ENCODE measurements at regions not wholly inside any gene's neighbourhood (a gene's known extent, or its start where the extent isn't known, plus 50 kb on each side); places are given as distances from the start of the nearest gene placed in this dataset.

DNA sequence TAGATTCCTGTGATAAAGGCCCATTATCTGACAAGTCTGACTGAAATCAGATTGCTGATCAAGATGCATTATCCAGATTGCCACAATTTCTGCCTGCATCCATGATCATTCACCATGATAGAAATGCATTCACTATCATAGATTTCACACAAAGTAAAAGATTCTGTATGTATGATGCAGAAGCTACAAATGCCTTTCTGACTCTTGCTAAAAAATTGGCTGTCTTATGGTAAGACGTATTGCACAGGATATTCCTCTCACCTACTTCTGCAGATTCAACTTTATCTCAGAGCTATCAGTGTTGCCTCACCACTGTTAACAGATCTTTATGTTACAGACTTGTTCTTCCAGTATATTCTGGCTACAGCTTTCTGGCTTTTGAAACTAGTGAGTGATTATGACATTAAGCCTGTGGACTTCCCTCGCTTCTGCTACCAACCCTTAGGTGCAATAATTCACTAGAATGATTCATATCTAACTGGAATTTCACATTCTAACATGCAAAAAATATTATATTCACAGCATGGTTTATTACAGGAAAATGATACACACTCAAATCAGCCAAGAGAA lies 955.3 kb downstream of the EPHA3 start:
- H3K27ac ChIP-seq (ENCODE audit: low read depth in 1 of 2, low read length in 1 of 2) = no peak overlapping the region
- H3K4me1 ChIP-seq (ENCODE audit: control insufficient read depth in 5 of 5, insufficient read depth in 5 of 5, low read length in 5 of 5) = no peaks in the 10 kb centered on the region
- DNase-seq = peak in 1 of 3 donors; percentile 22
- no peak for ATAC-seq (ENCODE audit: insufficient read depth, low FRiP score)
- H3K4me3 ChIP-seq = no peak overlapping the region
- H3K36me3 ChIP-seq (ENCODE audit: control insufficient read depth in 4 of 4, insufficient read depth in 4 of 4, low read length in 4 of 4) = no peaks in the 10 kb centered on the region
- WGBS, 2 donors = 69 to 80% methylated on average over 2 of the region's 2 CpGs
- H3K9ac ChIP-seq (ENCODE audit: insufficient read depth in 1 of 2, low read length in 2 of 2) = no peak overlapping the region
- TF ChIP-seq, protein P1, sequence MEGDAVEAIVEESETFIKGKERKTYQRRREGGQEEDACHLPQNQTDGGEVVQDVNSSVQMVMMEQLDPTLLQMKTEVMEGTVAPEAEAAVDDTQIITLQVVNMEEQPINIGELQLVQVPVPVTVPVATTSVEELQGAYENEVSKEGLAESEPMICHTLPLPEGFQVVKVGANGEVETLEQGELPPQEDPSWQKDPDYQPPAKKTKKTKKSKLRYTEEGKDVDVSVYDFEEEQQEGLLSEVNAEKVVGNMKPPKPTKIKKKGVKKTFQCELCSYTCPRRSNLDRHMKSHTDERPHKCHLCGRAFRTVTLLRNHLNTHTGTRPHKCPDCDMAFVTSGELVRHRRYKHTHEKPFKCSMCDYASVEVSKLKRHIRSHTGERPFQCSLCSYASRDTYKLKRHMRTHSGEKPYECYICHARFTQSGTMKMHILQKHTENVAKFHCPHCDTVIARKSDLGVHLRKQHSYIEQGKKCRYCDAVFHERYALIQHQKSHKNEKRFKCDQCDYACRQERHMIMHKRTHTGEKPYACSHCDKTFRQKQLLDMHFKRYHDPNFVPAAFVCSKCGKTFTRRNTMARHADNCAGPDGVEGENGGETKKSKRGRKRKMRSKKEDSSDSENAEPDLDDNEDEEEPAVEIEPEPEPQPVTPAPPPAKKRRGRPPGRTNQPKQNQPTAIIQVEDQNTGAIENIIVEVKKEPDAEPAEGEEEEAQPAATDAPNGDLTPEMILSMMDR (IDR thresholded peaks at IDR 0.05; ENCODE audit: control extremely low read depth, extremely low read depth) = no peak
- no peaks in the 10 kb centered on the region for H3K9me3 ChIP-seq (ENCODE audit: control insufficient read depth in 4 of 4, insufficient read depth in 3 of 4, low read length in 3 of 4)
- H3K27me3 ChIP-seq (ENCODE audit: control insufficient read depth in 3 of 3, insufficient read depth in 3 of 3, low read length in 2 of 3) = no peaks in the 10 kb centered on the region

DNA sequence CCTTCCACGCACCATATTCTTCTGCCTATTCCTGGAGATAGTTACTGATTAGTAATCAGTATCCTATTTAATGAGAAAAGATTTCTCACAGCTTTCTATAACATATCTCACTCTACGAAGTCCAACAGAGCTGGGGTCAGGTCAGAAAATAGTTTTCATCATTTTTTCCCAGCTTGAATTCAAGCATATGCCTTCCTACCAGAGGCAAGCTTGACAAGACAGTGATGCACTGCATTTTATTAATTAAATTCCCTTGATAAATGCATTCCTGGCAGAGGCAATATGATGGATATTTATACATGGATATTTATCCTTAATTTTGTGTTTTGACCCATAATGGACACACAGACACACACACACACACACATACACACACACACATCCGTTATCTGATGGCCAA lies 961.4 kb downstream of the EPHA3 start:
- no peak overlapping the region for H3K9ac ChIP-seq (ENCODE audit: insufficient read depth in 1 of 2, low read length in 2 of 2)
- H3K36me3 ChIP-seq (ENCODE audit: control insufficient read depth in 4 of 4, insufficient read depth in 4 of 4, low read length in 4 of 4) = no peaks in the 10 kb centered on the region
- H3K27ac ChIP-seq (ENCODE audit: low read depth in 1 of 2, low read length in 1 of 2) = no peak overlapping the region
- WGBS, 2 donors = 81 to 83% methylated on average over 3 of the region's 3 CpGs
- no peaks in the 10 kb centered on the region for H3K9me3 ChIP-seq (ENCODE audit: control insufficient read depth in 4 of 4, insufficient read depth in 3 of 4, low read length in 3 of 4)
- TF ChIP-seq, protein P1 (IDR thresholded peaks at IDR 0.05; ENCODE audit: control extremely low read depth, extremely low read depth) = no peak
- H3K4me3 ChIP-seq = no peak overlapping the region
- ATAC-seq (ENCODE audit: insufficient read depth, low FRiP score) (no peak), DNase-seq (no peak)
- H3K27me3 ChIP-seq (ENCODE audit: control insufficient read depth in 3 of 3, insufficient read depth in 3 of 3, low read length in 2 of 3) = no peaks in the 10 kb centered on the region
- no peaks in the 10 kb centered on the region for H3K4me1 ChIP-seq (ENCODE audit: control insufficient read depth in 5 of 5, insufficient read depth in 5 of 5, low read length in 5 of 5)

DNA sequence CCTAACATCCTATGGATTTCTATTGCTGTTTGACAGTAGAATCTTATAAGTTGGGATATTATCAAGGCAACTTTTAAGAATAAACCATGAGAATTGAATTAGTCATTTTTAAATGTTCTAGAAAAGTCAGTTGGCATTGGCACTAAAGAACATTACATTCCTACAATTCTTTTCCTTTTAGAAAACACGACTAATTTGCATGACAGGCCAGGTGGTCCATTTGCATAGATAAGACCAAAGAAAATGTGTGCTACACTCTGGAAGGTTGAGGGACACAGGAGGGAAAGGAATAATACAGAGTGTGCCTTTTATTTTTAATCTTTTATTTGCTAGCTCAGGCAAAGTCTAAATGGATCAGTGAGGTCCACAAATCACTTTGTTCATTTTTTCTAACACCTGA lies 962.3 kb downstream of the EPHA3 start:
- 35 to 53% methylated on average over 1 of the region's 1 CpG for whole genome bisulfite sequencing, 2 donors
- no peaks in the 10 kb centered on the region for H3K9me3 ChIP-seq (ENCODE audit: control insufficient read depth in 4 of 4, insufficient read depth in 3 of 4, low read length in 3 of 4)
- no peak overlapping the region for H3K27ac ChIP-seq (ENCODE audit: low read depth in 1 of 2, low read length in 1 of 2)
- H3K9ac ChIP-seq (ENCODE audit: insufficient read depth in 1 of 2, low read length in 2 of 2) = no peak overlapping the region
- no peaks in the 10 kb centered on the region for H3K36me3 ChIP-seq (ENCODE audit: control insufficient read depth in 4 of 4, insufficient read depth in 4 of 4, low read length in 4 of 4)
- H3K4me3 ChIP-seq = no peak overlapping the region
- TF ChIP-seq, protein P1 (IDR thresholded peaks at IDR 0.05; ENCODE audit: control extremely low read depth, extremely low read depth) = no peak
- no peak for ATAC-seq (ENCODE audit: insufficient read depth, low FRiP score)
- H3K4me1 ChIP-seq (ENCODE audit: control insufficient read depth in 5 of 5, insufficient read depth in 5 of 5, low read length in 5 of 5) = no peaks in the 10 kb centered on the region
- no peaks in the 10 kb centered on the region for H3K27me3 ChIP-seq (ENCODE audit: control insufficient read depth in 3 of 3, insufficient read depth in 3 of 3, low read length in 2 of 3)
- no peak for DNase-seq

DNA sequence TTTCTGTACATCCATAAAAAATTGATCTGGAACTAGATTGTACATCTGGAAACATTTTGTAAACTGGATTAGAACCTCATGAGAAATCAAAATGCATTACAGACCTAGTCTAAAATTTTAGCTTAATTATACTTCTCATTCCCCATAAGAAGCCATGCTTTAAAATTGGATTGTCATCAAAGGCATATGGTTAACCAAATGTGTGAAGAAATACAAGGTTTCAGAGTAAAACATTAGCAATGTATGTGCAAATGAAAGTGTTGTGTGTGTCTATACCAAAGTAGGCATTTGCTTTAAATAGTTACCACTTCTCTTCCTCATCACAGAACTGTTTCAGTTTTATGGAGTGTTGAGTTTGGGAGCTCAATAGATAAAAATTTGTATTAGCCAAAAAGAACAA lies 968.7 kb downstream of the EPHA3 start:
- ATAC-seq (ENCODE audit: insufficient read depth, low FRiP score) (no peak), DNase-seq (no peak)
- TF ChIP-seq, protein P1 (IDR thresholded peaks at IDR 0.05; ENCODE audit: control extremely low read depth, extremely low read depth) = no peak
- Histone ChIP-seq H3K9me3 (ENCODE audit: control insufficient read depth in 4 of 4, insufficient read depth in 3 of 4, low read length in 3 of 4) (no peaks in the 10 kb centered on the region), H3K27me3 (ENCODE audit: control insufficient read depth in 3 of 3, insufficient read depth in 3 of 3, low read length in 2 of 3) (no peaks in the 10 kb centered on the region), H3K27ac (ENCODE audit: low read depth in 1 of 2, low read length in 1 of 2) (no peak overlapping the region), H3K36me3 (ENCODE audit: control insufficient read depth in 4 of 4, insufficient read depth in 4 of 4, low read length in 4 of 4) (no peaks in the 10 kb centered on the region), H3K4me3 (no peak overlapping the region), H3K9ac (ENCODE audit: insufficient read depth in 1 of 2, low read length in 2 of 2) (no peak overlapping the region), H3K4me1 (ENCODE audit: control insufficient read depth in 5 of 5, insufficient read depth in 5 of 5, low read length in 5 of 5) (no peaks in the 10 kb centered on the region)
